ENCODE measurements at regions not wholly inside any gene's neighbourhood (a gene's known extent, or its start where the extent isn't known, plus 50 kb on each side); places are given as distances from the start of the nearest gene placed in this dataset.

GRCh38 chr11:8829556-8829955 lies 81.4 kb upstream of the AKIP1 start:
- no peak for TF ChIP-seq EZH2 (optimal IDR thresholded peaks at IDR 0.05; ENCODE audit: low read depth, low read length)
- TF ChIP-seq CTCF (IDR thresholded peaks at IDR 0.05; ENCODE audit: low read length): no peak
- no peak for TF ChIP-seq EZH2phosphoT487 (IDR thresholded peaks at IDR 0.05; ENCODE audit: low read length)
